ENCODE measurements at regions not wholly inside any gene's neighbourhood (a gene's known extent, or its start where the extent isn't known, plus 50 kb on each side); places are given as distances from the start of the nearest gene placed in this dataset.

DNA sequence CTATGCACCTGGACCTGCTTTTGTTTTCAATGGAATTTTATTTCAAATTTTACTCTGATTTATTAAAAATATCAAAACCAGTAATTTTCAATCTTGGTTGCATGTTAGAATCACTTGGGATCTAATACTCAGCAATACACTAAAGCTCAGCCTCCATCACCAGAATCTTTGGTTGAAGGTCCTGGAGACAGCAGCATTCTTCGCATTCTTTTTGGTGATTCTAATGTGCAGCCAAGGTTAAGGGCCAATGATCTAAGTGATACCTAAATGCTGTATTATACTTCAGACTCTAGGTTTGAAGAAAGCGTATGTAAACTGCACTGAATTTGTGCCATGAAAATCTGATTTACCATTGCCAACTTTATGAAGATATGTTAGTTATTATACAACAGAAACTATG lies 493.1 kb downstream of the XIRP2 start:
- H4K20me1 ChIP-seq (ENCODE audit: insufficient read depth), result no peaks in the 10 kb centered on the region
- H3K4me1 ChIP-seq (ENCODE audit: control insufficient read depth in 1 of 2, insufficient read depth in 2 of 2, low read depth in 1 of 2, low read length in 1 of 2), result no peaks in the 10 kb centered on the region
- no peak overlapping the region for H3K9ac ChIP-seq
- POLR2A ChIA-PET, result no interaction called here
- no peaks in the 10 kb centered on the region for H3K27me3 ChIP-seq (ENCODE audit: insufficient read depth)
- no peaks in the 10 kb centered on the region for H3F3A ChIP-seq (replicated peaks; ENCODE audit: insufficient read depth)
- H3K4me2 ChIP-seq, result no peak overlapping the region
- CTCF ChIA-PET, result interaction anchor here (1.2 kb wide), 1 partner anchor 738 kb away, joined by 3 read pairs; no protein-coding TSS in a partner anchor
- H3K36me3 ChIP-seq (replicated peaks in 1 of 2; ENCODE audit: control insufficient read depth in 1 of 2, insufficient read depth in 2 of 2, low read length in 1 of 2), result no peaks in the 10 kb centered on the region
- DNase-seq, result no peak
- WGBS (ENCODE audit: low lambda C conversion rate), result 90% methylated on average over 2 of the region's 2 CpGs
- H3K4me3 ChIP-seq (ENCODE audit: low read depth in 2 of 2, low read length in 1 of 2), result no peak overlapping the region
- H2AFZ ChIP-seq (ENCODE audit: low read depth), result no peak overlapping the region
- TF ChIP-seq GABPA (IDR thresholded peaks at IDR 0.05; ENCODE audit: low read depth) (no peak), SIN3A (IDR thresholded peaks at IDR 0.05; ENCODE audit: borderline replicate concordance, low read depth, low read length) (no peak), MXI1 (IDR thresholded peaks at IDR 0.05; ENCODE audit: low read depth, low read length) (no peak), RFX5 (IDR thresholded peaks at IDR 0.05; ENCODE audit: low read length) (no peak), FOXJ3 (CRISPR knock-in tag; IDR thresholded peaks at IDR 0.05) (no peak), MEF2A (IDR thresholded peaks at IDR 0.05; ENCODE audit: borderline replicate concordance, low read depth) (no peak), RAD21 (IDR thresholded peaks at IDR 0.05; ENCODE audit: low read length) (no peak)
- TF ChIP-seq, protein P1, sequence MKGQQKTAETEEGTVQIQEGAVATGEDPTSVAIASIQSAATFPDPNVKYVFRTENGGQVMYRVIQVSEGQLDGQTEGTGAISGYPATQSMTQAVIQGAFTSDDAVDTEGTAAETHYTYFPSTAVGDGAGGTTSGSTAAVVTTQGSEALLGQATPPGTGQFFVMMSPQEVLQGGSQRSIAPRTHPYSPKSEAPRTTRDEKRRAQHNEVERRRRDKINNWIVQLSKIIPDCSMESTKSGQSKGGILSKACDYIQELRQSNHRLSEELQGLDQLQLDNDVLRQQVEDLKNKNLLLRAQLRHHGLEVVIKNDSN (IDR thresholded peaks at IDR 0.05; ENCODE audit: borderline replicate concordance, low read depth), result no peak
- H3K27ac ChIP-seq (ENCODE audit: low read depth in 2 of 2, low read length in 1 of 2), result no peak overlapping the region
- H3K79me2 ChIP-seq (ENCODE audit: insufficient read depth), result no peaks in the 10 kb centered on the region
- H3K9me3 ChIP-seq, result no peaks in the 10 kb centered on the region
- H3K9me2 ChIP-seq, result no peaks in the 10 kb centered on the region

DNA sequence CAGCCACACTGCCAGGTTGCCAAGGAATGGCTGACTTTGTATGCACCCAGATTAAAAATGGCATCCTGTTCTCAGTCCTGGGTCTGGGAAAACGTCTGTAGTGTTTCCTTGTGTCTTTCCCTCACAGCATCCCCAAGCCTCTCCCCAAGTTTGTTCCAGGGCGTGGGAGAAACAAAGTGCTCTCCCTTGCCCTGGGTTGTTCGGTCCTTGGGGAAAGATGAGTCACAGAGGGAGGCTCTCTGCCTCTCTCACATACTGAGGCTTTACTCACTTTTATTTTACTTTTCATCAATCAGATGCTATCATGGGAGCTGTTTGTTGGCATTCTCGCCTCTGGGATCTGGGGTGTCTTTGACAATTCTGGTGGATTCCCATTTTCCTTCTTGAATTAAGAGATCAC lies 492.3 kb downstream of the XIRP2 start:
- Histone ChIP-seq H3F3A (replicated peaks; ENCODE audit: insufficient read depth) (no peaks in the 10 kb centered on the region), H3K9me3 (no peaks in the 10 kb centered on the region), H2AFZ (ENCODE audit: low read depth) (no peak overlapping the region), H3K4me3 (ENCODE audit: low read depth in 2 of 2, low read length in 1 of 2) (no peak overlapping the region), H3K27me3 (ENCODE audit: insufficient read depth) (no peaks in the 10 kb centered on the region), H3K36me3 (replicated peaks in 1 of 2; ENCODE audit: control insufficient read depth in 1 of 2, insufficient read depth in 2 of 2, low read length in 1 of 2) (no peaks in the 10 kb centered on the region), H3K4me2 (no peak overlapping the region), H3K9me2 (no peaks in the 10 kb centered on the region), H3K79me2 (ENCODE audit: insufficient read depth) (no peaks in the 10 kb centered on the region), H3K9ac (no peak overlapping the region), H4K20me1 (ENCODE audit: insufficient read depth) (no peaks in the 10 kb centered on the region), H3K4me1 (ENCODE audit: control insufficient read depth in 1 of 2, insufficient read depth in 2 of 2, low read depth in 1 of 2, low read length in 1 of 2) (no peaks in the 10 kb centered on the region), H3K27ac (ENCODE audit: low read depth in 2 of 2, low read length in 1 of 2) (no peak overlapping the region)
- CTCF ChIA-PET, result interaction anchor here (1.2 kb wide), 1 partner anchor 738 kb away, joined by 3 read pairs; no protein-coding TSS in a partner anchor
- no peak for DNase-seq
- POLR2A ChIA-PET, result no interaction called here
- 45% methylated on average over 4 of the region's 4 CpGs for WGBS (ENCODE audit: low lambda C conversion rate)
- TF ChIP-seq, protein P2, sequence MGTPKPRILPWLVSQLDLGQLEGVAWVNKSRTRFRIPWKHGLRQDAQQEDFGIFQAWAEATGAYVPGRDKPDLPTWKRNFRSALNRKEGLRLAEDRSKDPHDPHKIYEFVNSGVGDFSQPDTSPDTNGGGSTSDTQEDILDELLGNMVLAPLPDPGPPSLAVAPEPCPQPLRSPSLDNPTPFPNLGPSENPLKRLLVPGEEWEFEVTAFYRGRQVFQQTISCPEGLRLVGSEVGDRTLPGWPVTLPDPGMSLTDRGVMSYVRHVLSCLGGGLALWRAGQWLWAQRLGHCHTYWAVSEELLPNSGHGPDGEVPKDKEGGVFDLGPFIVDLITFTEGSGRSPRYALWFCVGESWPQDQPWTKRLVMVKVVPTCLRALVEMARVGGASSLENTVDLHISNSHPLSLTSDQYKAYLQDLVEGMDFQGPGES (IDR thresholded peaks at IDR 0.05; ENCODE audit: low read depth, low read length), result no peak
- TF ChIP-seq, protein P3, sequence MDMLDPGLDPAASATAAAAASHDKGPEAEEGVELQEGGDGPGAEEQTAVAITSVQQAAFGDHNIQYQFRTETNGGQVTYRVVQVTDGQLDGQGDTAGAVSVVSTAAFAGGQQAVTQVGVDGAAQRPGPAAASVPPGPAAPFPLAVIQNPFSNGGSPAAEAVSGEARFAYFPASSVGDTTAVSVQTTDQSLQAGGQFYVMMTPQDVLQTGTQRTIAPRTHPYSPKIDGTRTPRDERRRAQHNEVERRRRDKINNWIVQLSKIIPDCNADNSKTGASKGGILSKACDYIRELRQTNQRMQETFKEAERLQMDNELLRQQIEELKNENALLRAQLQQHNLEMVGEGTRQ (IDR thresholded peaks at IDR 0.05; ENCODE audit: borderline replicate concordance, low read depth, low read length), result no peak
- TF ChIP-seq TAF1 (IDR thresholded peaks at IDR 0.05; ENCODE audit: borderline replicate concordance, low read depth, low read length) (no peak), MXI1 (IDR thresholded peaks at IDR 0.05; ENCODE audit: low read depth, low read length) (no peak), CHD2 (IDR thresholded peaks at IDR 0.05; ENCODE audit: low read length, partially characterized antibody) (no peak), YY1 (IDR thresholded peaks at IDR 0.05; ENCODE audit: low read depth) (no peak), RFX5 (IDR thresholded peaks at IDR 0.05; ENCODE audit: low read length) (no peak), TEAD4 (IDR thresholded peaks at IDR 0.05; ENCODE audit: borderline replicate concordance, insufficient read depth) (no peak), POLR2AphosphoS5 (IDR thresholded peaks at IDR 0.05; ENCODE audit: low read depth, low read length) (no peak), FOSL2 (IDR thresholded peaks at IDR 0.05; ENCODE audit: borderline replicate concordance, low read depth) (no peak), ELF1 (IDR thresholded peaks at IDR 0.05) (no peak)
- TF ChIP-seq, protein P4, sequence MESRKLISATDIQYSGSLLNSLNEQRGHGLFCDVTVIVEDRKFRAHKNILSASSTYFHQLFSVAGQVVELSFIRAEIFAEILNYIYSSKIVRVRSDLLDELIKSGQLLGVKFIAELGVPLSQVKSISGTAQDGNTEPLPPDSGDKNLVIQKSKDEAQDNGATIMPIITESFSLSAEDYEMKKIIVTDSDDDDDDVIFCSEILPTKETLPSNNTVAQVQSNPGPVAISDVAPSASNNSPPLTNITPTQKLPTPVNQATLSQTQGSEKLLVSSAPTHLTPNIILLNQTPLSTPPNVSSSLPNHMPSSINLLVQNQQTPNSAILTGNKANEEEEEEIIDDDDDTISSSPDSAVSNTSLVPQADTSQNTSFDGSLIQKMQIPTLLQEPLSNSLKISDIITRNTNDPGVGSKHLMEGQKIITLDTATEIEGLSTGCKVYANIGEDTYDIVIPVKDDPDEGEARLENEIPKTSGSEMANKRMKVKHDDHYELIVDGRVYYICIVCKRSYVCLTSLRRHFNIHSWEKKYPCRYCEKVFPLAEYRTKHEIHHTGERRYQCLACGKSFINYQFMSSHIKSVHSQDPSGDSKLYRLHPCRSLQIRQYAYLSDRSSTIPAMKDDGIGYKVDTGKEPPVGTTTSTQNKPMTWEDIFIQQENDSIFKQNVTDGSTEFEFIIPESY (IDR thresholded peaks at IDR 0.05; ENCODE audit: borderline replicate concordance, low read depth), result no peak
- TF ChIP-seq, protein P5, sequence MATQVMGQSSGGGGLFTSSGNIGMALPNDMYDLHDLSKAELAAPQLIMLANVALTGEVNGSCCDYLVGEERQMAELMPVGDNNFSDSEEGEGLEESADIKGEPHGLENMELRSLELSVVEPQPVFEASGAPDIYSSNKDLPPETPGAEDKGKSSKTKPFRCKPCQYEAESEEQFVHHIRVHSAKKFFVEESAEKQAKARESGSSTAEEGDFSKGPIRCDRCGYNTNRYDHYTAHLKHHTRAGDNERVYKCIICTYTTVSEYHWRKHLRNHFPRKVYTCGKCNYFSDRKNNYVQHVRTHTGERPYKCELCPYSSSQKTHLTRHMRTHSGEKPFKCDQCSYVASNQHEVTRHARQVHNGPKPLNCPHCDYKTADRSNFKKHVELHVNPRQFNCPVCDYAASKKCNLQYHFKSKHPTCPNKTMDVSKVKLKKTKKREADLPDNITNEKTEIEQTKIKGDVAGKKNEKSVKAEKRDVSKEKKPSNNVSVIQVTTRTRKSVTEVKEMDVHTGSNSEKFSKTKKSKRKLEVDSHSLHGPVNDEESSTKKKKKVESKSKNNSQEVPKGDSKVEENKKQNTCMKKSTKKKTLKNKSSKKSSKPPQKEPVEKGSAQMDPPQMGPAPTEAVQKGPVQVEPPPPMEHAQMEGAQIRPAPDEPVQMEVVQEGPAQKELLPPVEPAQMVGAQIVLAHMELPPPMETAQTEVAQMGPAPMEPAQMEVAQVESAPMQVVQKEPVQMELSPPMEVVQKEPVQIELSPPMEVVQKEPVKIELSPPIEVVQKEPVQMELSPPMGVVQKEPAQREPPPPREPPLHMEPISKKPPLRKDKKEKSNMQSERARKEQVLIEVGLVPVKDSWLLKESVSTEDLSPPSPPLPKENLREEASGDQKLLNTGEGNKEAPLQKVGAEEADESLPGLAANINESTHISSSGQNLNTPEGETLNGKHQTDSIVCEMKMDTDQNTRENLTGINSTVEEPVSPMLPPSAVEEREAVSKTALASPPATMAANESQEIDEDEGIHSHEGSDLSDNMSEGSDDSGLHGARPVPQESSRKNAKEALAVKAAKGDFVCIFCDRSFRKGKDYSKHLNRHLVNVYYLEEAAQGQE (IDR thresholded peaks at IDR 0.05; ENCODE audit: low read depth, low read length), result no peak
- TF ChIP-seq, protein P1 (IDR thresholded peaks at IDR 0.05; ENCODE audit: borderline replicate concordance, low read depth), result no peak

Data from SK-N-SH (cell line).